ENCODE measurements at regions not wholly inside any gene's neighbourhood (a gene's known extent, or its start where the extent isn't known, plus 50 kb on each side); places are given as distances from the start of the nearest gene placed in this dataset.

GRCh38 chr18:47586418-47587070 lies 335.1 kb upstream of the SKOR2 start:
- TF ChIP-seq YY1 (IDR thresholded peaks at IDR 0.05; ENCODE audit: low read depth) (no peak), TEAD4 (IDR thresholded peaks at IDR 0.05) (no peak), NFIC (IDR thresholded peaks at IDR 0.05) (no peak), TCF12 (IDR thresholded peaks at IDR 0.05; ENCODE audit: low read depth) (no peak), CEBPB (IDR thresholded peaks at IDR 0.05) (no peak), FOXM1 (IDR thresholded peaks at IDR 0.05; ENCODE audit: borderline replicate concordance, low read depth) (no peak), TAF1 (IDR thresholded peaks at IDR 0.05; ENCODE audit: low read depth) (no peak), CREB1 (IDR thresholded peaks at IDR 0.05; ENCODE audit: low read depth) (no peak), ZBTB7A (IDR thresholded peaks at IDR 0.05; ENCODE audit: low read depth) (no peak), EGR1 (IDR thresholded peaks at IDR 0.05) (no peak), EP300 (IDR thresholded peaks at IDR 0.05; ENCODE audit: borderline replicate concordance) (no peak), RAD21 (IDR thresholded peaks at IDR 0.05; ENCODE audit: low read depth) (no peak)
- TF ChIP-seq, protein P1, sequence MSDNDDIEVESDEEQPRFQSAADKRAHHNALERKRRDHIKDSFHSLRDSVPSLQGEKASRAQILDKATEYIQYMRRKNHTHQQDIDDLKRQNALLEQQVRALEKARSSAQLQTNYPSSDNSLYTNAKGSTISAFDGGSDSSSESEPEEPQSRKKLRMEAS (IDR thresholded peaks at IDR 0.05): no peak
- TF ChIP-seq, protein P2, sequence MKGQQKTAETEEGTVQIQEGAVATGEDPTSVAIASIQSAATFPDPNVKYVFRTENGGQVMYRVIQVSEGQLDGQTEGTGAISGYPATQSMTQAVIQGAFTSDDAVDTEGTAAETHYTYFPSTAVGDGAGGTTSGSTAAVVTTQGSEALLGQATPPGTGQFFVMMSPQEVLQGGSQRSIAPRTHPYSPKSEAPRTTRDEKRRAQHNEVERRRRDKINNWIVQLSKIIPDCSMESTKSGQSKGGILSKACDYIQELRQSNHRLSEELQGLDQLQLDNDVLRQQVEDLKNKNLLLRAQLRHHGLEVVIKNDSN (IDR thresholded peaks at IDR 0.05): no peak
- TF ChIP-seq, protein P3, sequence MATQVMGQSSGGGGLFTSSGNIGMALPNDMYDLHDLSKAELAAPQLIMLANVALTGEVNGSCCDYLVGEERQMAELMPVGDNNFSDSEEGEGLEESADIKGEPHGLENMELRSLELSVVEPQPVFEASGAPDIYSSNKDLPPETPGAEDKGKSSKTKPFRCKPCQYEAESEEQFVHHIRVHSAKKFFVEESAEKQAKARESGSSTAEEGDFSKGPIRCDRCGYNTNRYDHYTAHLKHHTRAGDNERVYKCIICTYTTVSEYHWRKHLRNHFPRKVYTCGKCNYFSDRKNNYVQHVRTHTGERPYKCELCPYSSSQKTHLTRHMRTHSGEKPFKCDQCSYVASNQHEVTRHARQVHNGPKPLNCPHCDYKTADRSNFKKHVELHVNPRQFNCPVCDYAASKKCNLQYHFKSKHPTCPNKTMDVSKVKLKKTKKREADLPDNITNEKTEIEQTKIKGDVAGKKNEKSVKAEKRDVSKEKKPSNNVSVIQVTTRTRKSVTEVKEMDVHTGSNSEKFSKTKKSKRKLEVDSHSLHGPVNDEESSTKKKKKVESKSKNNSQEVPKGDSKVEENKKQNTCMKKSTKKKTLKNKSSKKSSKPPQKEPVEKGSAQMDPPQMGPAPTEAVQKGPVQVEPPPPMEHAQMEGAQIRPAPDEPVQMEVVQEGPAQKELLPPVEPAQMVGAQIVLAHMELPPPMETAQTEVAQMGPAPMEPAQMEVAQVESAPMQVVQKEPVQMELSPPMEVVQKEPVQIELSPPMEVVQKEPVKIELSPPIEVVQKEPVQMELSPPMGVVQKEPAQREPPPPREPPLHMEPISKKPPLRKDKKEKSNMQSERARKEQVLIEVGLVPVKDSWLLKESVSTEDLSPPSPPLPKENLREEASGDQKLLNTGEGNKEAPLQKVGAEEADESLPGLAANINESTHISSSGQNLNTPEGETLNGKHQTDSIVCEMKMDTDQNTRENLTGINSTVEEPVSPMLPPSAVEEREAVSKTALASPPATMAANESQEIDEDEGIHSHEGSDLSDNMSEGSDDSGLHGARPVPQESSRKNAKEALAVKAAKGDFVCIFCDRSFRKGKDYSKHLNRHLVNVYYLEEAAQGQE (IDR thresholded peaks at IDR 0.05; ENCODE audit: low read depth): no peak

- no peak for TF ChIP-seq YY1 (IDR thresholded peaks at IDR 0.05; ENCODE audit: low read depth)
- TF ChIP-seq TEAD4 (IDR thresholded peaks at IDR 0.05): no peak
- no peak for TF ChIP-seq RAD21 (IDR thresholded peaks at IDR 0.05; ENCODE audit: low read depth)
- no peak for TF ChIP-seq EGR1 (IDR thresholded peaks at IDR 0.05)
- TF ChIP-seq, protein P1 (IDR thresholded peaks at IDR 0.05): no peak
- TF ChIP-seq FOXM1 (IDR thresholded peaks at IDR 0.05; ENCODE audit: borderline replicate concordance, low read depth): no peak
- TF ChIP-seq TAF1 (IDR thresholded peaks at IDR 0.05; ENCODE audit: low read depth): no peak
- TF ChIP-seq, protein P3 (IDR thresholded peaks at IDR 0.05; ENCODE audit: low read depth): no peak
- TF ChIP-seq TCF12 (IDR thresholded peaks at IDR 0.05; ENCODE audit: low read depth): no peak
- TF ChIP-seq CEBPB (IDR thresholded peaks at IDR 0.05): no peak
- no peak for TF ChIP-seq CREB1 (IDR thresholded peaks at IDR 0.05; ENCODE audit: low read depth)
- no peak for TF ChIP-seq NFIC (IDR thresholded peaks at IDR 0.05)
- TF ChIP-seq, protein P2 (IDR thresholded peaks at IDR 0.05): no peak
Observed at GRCh38 chr18:47585914-47586313, 334.5 kb upstream of the SKOR2 start.

DNA sequence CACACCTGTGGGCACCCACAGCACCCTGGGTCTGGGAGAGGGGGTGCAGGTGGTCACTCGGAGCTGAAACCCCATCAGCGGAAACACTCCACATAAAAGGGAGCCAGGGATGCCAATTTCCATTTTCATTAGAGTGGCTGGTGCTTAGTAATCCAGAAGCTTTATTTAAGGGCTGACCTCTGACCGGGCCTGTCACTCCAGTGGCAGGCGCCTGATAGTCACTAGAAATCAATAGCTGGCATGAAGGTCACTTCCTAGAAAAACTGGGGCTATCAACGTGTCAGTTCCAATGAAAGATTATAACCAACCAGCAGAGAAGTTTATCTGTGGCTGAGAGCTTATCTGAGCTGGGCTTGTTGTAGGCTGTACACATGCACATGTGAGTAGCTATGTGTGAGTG lies 333.7 kb upstream of the SKOR2 start:
- TF ChIP-seq, protein P3 (IDR thresholded peaks at IDR 0.05; ENCODE audit: low read depth): no peak
- TF ChIP-seq TCF12 (IDR thresholded peaks at IDR 0.05; ENCODE audit: low read depth) (no peak), TAF1 (IDR thresholded peaks at IDR 0.05; ENCODE audit: low read depth) (no peak), TEAD4 (IDR thresholded peaks at IDR 0.05) (no peak)

- TF ChIP-seq, protein P3 (IDR thresholded peaks at IDR 0.05; ENCODE audit: low read depth): no peak
- TF ChIP-seq TAF1 (IDR thresholded peaks at IDR 0.05; ENCODE audit: low read depth) (no peak), CEBPB (IDR thresholded peaks at IDR 0.05) (no peak), YY1 (IDR thresholded peaks at IDR 0.05; ENCODE audit: low read depth) (no peak)
- TF ChIP-seq, protein P1 (IDR thresholded peaks at IDR 0.05): no peak
Observed at GRCh38 chr18:47582093-47582492, 330.6 kb upstream of the SKOR2 start.
